H9 (cell line): ENCODE measurements at regions not wholly inside any gene's neighbourhood (a gene's known extent, or its start where the extent isn't known, plus 50 kb on each side); places are given as distances from the start of the nearest gene placed in this dataset.

Experiments used
- DNase-seq: peaks from one replicate; pipeline ENCODE4 v3.0.0-alpha.2; 2017
- H2AFZ ChIP-seq: one replicate; pipeline ENCODE4 v1.6.1; 2013; ENCODE audit warnings: mild to moderate bottlenecking, low read length, control low read depth, moderate library complexity
- H2AK5ac ChIP-seq: 2 replicates; pipeline ENCODE4 v1.6.1; 2013; ENCODE audit warnings: low read length, control low read depth, mixed read lengths; ENCODE audit not compliant: insufficient read length
- H2BK120ac ChIP-seq: one replicate; pipeline ENCODE4 v1.6.1; 2013; ENCODE audit warnings: low read depth, mild to moderate bottlenecking, low read length, control low read depth, inconsistent platforms; ENCODE audit not compliant: poor library complexity, severe bottlenecking
- H2BK12ac ChIP-seq: 2 replicates; pipeline ENCODE4 v1.6.1; 2013; ENCODE audit warnings: low read length, control low read depth, mixed read lengths, low read depth; ENCODE audit not compliant: insufficient read length
- H2BK15ac ChIP-seq: 2 replicates; pipeline ENCODE4 v1.6.1; 2013; ENCODE audit warnings: low read depth, low read length, control low read depth
- H2BK20ac ChIP-seq: one replicate; pipeline ENCODE4 v1.6.1; 2013; ENCODE audit warnings: low read depth, mild to moderate bottlenecking, low read length, control low read depth, inconsistent platforms; ENCODE audit not compliant: poor library complexity, severe bottlenecking
- H2BK5ac ChIP-seq: 2 replicates; pipeline ENCODE4 v1.6.1; 2013; ENCODE audit warnings: low read length, control low read depth, mixed read lengths; ENCODE audit not compliant: insufficient read length
- H3K14ac ChIP-seq: 2 replicates; pipeline ENCODE4 v1.6.1; 2013; ENCODE audit warnings: low read length, control low read depth; ENCODE audit not compliant: insufficient read depth
- H3K18ac ChIP-seq: 2 replicates; pipeline ENCODE4 v1.6.1; 2013; ENCODE audit warnings: low read depth, mild to moderate bottlenecking, mixed read lengths, low read length, control low read depth; ENCODE audit not compliant: insufficient read length
- H3K23ac ChIP-seq: 2 replicates; pipeline ENCODE4 v1.6.1; 2013; ENCODE audit warnings: low read length, control low read depth, mixed read lengths, low read depth; ENCODE audit not compliant: insufficient read length
- H3K23me2 ChIP-seq: 2 replicates; pipeline ENCODE4 v1.6.1; 2013; ENCODE audit warnings: low read depth, mild to moderate bottlenecking, mixed read lengths, low read length, control low read depth; ENCODE audit not compliant: insufficient read length, poor library complexity, severe bottlenecking
- H3K27ac ChIP-seq: 2 replicates; pipeline ENCODE4 v1.5.1; 2013; ENCODE audit warnings: low read length, control low read depth, mixed read lengths, low read depth; ENCODE audit not compliant: insufficient read length
- H3K27me3 ChIP-seq: 2 replicates; pipeline ENCODE4 v1.6.1; 2013; ENCODE audit warnings: low read length, control low read depth, inconsistent platforms; ENCODE audit not compliant: insufficient read depth
- H3K4ac ChIP-seq: 2 replicates; pipeline ENCODE4 v1.6.1; 2013; ENCODE audit warnings: low read depth, mild to moderate bottlenecking, control low read depth, inconsistent platforms, low read length, moderate library complexity
- H3K4me1 ChIP-seq: 2 replicates; pipeline ENCODE4 v1.6.1; 2013; ENCODE audit warnings: low read length, control low read depth, inconsistent platforms; ENCODE audit not compliant: insufficient read depth
- H3K4me2 ChIP-seq: 2 replicates; pipeline ENCODE4 v1.6.1; 2013; ENCODE audit warnings: low read length, control low read depth, mixed read lengths; ENCODE audit not compliant: insufficient read length, insufficient read depth
- H3K56ac ChIP-seq: 2 replicates; pipeline ENCODE4 v1.6.1; 2013; ENCODE audit warnings: low read depth, mild to moderate bottlenecking, mixed read lengths, low read length, control low read depth; ENCODE audit not compliant: insufficient read length
- H3K79me1 ChIP-seq: 2 replicates; pipeline ENCODE4 v1.6.1; 2013; ENCODE audit warnings: low read depth, mild to moderate bottlenecking, moderate library complexity, low read length, control low read depth, inconsistent platforms; ENCODE audit not compliant: insufficient read depth, poor library complexity, severe bottlenecking
- H3K79me2 ChIP-seq: 2 replicates; pipeline ENCODE4 v1.6.1; 2013; ENCODE audit warnings: low read length, control low read depth, inconsistent platforms; ENCODE audit not compliant: insufficient read depth
- H3K9ac ChIP-seq: 2 replicates; pipeline ENCODE4 v1.6.1; 2013; ENCODE audit warnings: low read length, control low read depth, mixed read lengths; ENCODE audit not compliant: insufficient read length; ENCODE audit errors: extremely low read depth
- H3K9me3 ChIP-seq: one replicate; pipeline ENCODE4 v1.6.1; 2013; ENCODE audit warnings: low read depth, low read length, inconsistent platforms; ENCODE audit not compliant: control insufficient read depth
- H3T11ph ChIP-seq: one replicate; pipeline ENCODE4 v1.6.1; 2013; ENCODE audit warnings: mild to moderate bottlenecking, low read length, control low read depth, inconsistent platforms
- H4K20me1 ChIP-seq: one replicate; pipeline ENCODE4 v1.6.1; 2013; ENCODE audit not compliant: control insufficient read depth, insufficient read length, insufficient read depth
- H4K5ac ChIP-seq: 2 replicates; pipeline ENCODE4 v1.6.1; 2013; ENCODE audit warnings: low read depth, mild to moderate bottlenecking, mixed read lengths, low read length, control low read depth; ENCODE audit not compliant: insufficient read length
- H4K8ac ChIP-seq: replicated peaks from 2 replicates; pipeline ENCODE4 v1.6.1; 2013; ENCODE audit warnings: low read length, control low read depth, mixed read lengths, low read depth; ENCODE audit not compliant: insufficient read length
- H4K91ac ChIP-seq: 2 replicates; pipeline ENCODE4 v1.6.1; 2013; ENCODE audit warnings: low read depth, mild to moderate bottlenecking, moderate library complexity, mixed read lengths, low read length, control low read depth; ENCODE audit not compliant: insufficient read length
- H3K27ac Mint-ChIP-seq, 3 experiments: 2 replicates in 2 of 3; 3 replicates in 1 of 3; pipeline ENCODE4 v1.8.0; 2020 to 2021; ENCODE audit warnings: mixed read lengths in 3 of 3, mild to moderate bottlenecking in 1 of 3, moderate library complexity in 1 of 3
- H3K27me3 Mint-ChIP-seq: 2 replicates; pipeline ENCODE4 v1.8.0; 2021; ENCODE audit warnings: low read depth, mild to moderate bottlenecking, moderate library complexity, mixed read lengths
- H3K36me3 Mint-ChIP-seq, 3 experiments: 2 replicates in 2 of 3; 3 replicates in 1 of 3; pipeline ENCODE4 v1.8.0; 2020 to 2021; ENCODE audit warnings: low read depth in 3 of 3, mixed read lengths in 3 of 3; ENCODE audit not compliant: insufficient read depth in 1 of 3
- H3K4me1 Mint-ChIP-seq, 2 experiments: 2 replicates each; pipeline ENCODE4 v1.8.0; 2020; ENCODE audit warnings: mixed read lengths in 2 of 2
- H3K4me3 Mint-ChIP-seq, 2 experiments: 2 replicates in 1 of 2; 3 replicates in 1 of 2; pipeline ENCODE4 v1.8.0; 2020 to 2021; ENCODE audit warnings: mild to moderate bottlenecking in 2 of 2, mixed read lengths in 2 of 2, moderate library complexity in 1 of 2
- H3K9me3 Mint-ChIP-seq, 2 experiments: 2 replicates in 1 of 2; 3 replicates in 1 of 2; pipeline ENCODE4 v1.8.0; 2020; ENCODE audit warnings: mild to moderate bottlenecking in 2 of 2, mixed read lengths in 2 of 2, moderate library complexity in 1 of 2
- WGBS: extraction: QIAGEN DNeasy Blood & Tissue Kit; methylation state at CpG from one replicate; pipeline ENCODE4 v1.1.7; 2013; ENCODE audit warnings: missing lambda C conversion rate, low lambda C conversion rate, mixed read lengths; ENCODE audit not compliant: insufficient read length; ENCODE audit errors: extremely low coverage; 5-methylcytosine and 5-hydroxymethylcytosine counted together
- TF ChIP-seq, protein P1 (sequence below): fragments of 200-600 bp; sonication (generic); conservative IDR thresholded peaks from 3 replicates; pipeline ENCODE4 v1.8.0; 2021; ENCODE audit warnings: antibody characterized with exemption, mild to moderate bottlenecking

DNA sequence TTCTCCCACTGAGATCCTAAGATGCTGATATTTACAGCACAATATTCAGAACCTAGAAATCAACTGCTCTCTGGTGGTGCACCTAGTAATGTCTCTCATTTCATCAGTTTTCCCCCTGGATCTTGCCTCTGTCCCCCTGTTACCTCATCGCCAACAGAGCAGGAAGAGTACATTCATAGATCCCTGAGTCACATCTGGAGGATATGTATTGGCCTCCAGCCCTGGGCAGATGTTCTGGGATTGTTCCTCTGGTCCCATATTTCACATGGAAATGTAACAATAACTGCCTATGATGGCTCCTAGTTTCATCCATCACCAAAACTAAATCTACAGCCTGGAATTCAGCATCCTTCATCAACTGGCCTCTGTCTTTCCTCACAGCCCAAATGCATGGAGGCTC is 278.8 kb upstream of the SLC14A2 start:
- Histone ChIP-seq H4K20me1 (no peaks in the 10 kb centered on the region), H4K5ac (no peak overlapping the region), H3K18ac (no peak overlapping the region), H2AFZ (no peak overlapping the region), H3K4me2 (no peak overlapping the region), H3K23ac (no peak overlapping the region), H2AK5ac (no peak overlapping the region), H4K8ac (no peak overlapping the region), H3K23me2 (no peaks in the 10 kb centered on the region), H3K56ac (no peak overlapping the region), H3K79me2 (no peaks in the 10 kb centered on the region), H3K27ac (no peak overlapping the region), H3K79me1 (no peaks in the 10 kb centered on the region), H2BK20ac (no peak overlapping the region), H3K4ac (no peak overlapping the region), H2BK12ac (no peak overlapping the region), H3T11ph (no peak overlapping the region), H2BK5ac (no peak overlapping the region), H3K27me3 (no peaks in the 10 kb centered on the region), H3K4me1 (no peaks in the 10 kb centered on the region), H2BK15ac (no peak overlapping the region), H3K9me3 (no peaks in the 10 kb centered on the region), H2BK120ac (no peak overlapping the region), H3K9ac (no peak overlapping the region), H3K14ac (no peak overlapping the region), H4K91ac (no peak overlapping the region)
- no peak for DNase-seq
- no peak overlapping the region for H3K27ac Mint-ChIP-seq
- whole genome bisulfite sequencing, result no CpG with 5 or more reads among the region's 1 CpG
- H3K4me3 Mint-ChIP-seq, result no peak overlapping the region
- no peaks in the 10 kb centered on the region; the same call in 1 of the 2 replicates for H3K27me3 Mint-ChIP-seq
- 0 out of 5 replicates have a peak, but pooled peaks cover 0 to 3% of the 10 kb centered on the region in 2 experiments for H3K9me3 Mint-ChIP-seq
- TF ChIP-seq, protein P1, sequence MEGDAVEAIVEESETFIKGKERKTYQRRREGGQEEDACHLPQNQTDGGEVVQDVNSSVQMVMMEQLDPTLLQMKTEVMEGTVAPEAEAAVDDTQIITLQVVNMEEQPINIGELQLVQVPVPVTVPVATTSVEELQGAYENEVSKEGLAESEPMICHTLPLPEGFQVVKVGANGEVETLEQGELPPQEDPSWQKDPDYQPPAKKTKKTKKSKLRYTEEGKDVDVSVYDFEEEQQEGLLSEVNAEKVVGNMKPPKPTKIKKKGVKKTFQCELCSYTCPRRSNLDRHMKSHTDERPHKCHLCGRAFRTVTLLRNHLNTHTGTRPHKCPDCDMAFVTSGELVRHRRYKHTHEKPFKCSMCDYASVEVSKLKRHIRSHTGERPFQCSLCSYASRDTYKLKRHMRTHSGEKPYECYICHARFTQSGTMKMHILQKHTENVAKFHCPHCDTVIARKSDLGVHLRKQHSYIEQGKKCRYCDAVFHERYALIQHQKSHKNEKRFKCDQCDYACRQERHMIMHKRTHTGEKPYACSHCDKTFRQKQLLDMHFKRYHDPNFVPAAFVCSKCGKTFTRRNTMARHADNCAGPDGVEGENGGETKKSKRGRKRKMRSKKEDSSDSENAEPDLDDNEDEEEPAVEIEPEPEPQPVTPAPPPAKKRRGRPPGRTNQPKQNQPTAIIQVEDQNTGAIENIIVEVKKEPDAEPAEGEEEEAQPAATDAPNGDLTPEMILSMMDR, result no peak
- no peaks in the 10 kb centered on the region; a peak in 1 of 7 replicates for H3K36me3 Mint-ChIP-seq
- no peaks in the 10 kb centered on the region for H3K4me1 Mint-ChIP-seq
